Epithelial cell of proximal tubule (primary cell): ENCODE measurements at regions not wholly inside any gene's neighbourhood (a gene's known extent, or its start where the extent isn't known, plus 50 kb on each side); places are given as distances from the start of the nearest gene placed in this dataset.
"Not testable (repeated sequence)": the region's sequence is repeated elsewhere in the genome, so short reads cannot be mapped to it uniquely, and the experiment has no call there.

Experiments used
- DNase-seq: peaks from one replicate; pipeline ENCODE4 v3.0.0-alpha.2; 2011; ENCODE audit warnings: low read depth
- H3K4me3 ChIP-seq: 2 replicates; pipeline ENCODE4 v1.5.1; 2011; ENCODE audit warnings: low read depth, mild to moderate bottlenecking, low read length
- CTCF ChIP-seq: conservative IDR thresholded peaks from 2 replicates; pipeline ENCODE4 v1.5.1; 2012; ENCODE audit warnings: low read depth, mild to moderate bottlenecking, low read length

DNA sequence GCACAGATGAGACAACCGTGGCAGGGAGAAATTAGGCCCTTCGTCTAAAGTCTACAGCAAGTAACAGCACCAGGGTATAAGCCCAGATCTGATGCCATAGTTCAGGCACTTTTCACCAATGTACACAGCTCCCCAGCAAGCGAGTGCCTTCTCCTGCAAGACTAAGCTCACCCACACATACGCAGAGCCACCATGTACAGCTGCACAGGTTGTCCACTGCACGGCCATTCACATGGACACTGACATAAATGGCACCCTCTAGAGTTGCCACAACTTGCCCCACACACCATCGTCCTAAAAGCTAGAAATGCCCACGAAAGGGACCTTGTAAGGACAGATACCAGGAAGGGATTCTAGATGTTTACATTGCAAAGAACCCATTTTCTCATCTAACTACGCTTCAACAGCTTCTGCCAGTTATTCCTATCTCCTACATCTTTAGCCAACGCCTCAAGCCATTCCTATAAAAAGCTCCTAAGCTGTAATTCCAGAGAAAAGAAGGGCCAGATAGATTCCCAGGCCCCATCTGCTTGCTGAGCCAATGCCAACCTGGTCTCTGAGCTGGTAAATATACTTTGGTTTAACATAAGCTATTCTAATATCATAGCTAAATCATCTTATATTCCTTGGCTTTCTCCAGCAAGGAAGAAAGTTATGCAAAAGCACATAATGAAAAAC is 174.0 kb upstream of the KAZN start:
- H3K4me3 ChIP-seq: no peak overlapping the region
- TF ChIP-seq CTCF: no peak
- DNase-seq: no peak

GRCh38 chr1:14426854-14427253 is 171.6 kb upstream of the KAZN start:
- no peak for DNase-seq
- TF ChIP-seq CTCF: no peak
- no peak overlapping the region for H3K4me3 ChIP-seq

DNA sequence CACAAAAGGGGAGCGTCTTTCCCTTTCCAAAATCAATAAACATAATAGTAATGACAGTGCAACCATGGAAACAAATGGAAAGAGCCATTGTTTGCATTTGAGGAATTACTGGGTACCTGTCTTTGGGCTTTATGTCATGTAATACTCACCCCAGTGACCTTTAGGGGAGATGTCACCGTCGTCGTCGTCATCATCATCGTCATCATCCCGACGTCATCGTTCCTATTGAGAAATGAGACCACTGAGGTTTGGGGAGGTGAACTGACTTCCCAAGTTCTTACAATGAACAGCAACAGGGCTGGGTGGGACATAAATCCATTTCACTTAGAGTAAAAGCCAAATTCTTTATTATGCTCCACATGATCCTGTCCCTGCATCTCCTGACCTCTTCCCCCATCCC is 168.9 kb upstream of the KAZN start:
- DNase-seq: no peak
- TF ChIP-seq CTCF: no peak
- H3K4me3 ChIP-seq: no peak overlapping the region

- H3K4me3 ChIP-seq, DNase-seq: not testable (repeated sequence)
These were observed 165.8 kb upstream of the KAZN start for GRCh38 chr1:14432728-14433127.

DNA sequence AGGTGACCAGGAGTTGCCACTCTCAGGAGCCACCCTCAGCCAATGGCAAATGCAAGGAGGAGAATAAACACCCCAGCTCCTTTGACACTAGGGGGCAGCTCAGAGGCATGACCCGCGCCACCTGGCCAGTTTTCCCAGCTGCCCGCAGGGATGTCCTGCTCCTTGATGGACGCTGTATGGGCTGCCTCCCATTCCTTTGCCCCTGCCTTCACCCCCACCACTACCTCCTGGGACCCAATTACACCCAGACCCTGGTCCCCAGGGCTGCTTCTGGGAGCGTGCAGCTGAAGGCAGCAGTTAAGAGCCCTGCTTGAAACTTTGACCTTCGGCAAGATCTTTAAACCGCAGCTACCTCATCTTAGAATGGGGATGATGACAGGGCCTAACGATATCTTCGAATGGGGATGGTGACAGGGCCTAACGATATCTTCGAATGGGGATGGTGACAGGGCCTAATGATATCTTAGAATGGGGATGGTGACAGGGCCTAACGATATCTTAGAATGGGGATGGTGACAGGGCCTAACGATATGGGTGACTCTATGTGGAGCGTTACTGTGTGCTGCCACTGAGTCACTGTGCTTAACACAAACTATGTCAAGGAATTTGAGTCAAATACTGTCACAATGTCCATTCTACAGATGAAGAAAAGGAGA is 163.0 kb upstream of the KAZN start:
- DNase-seq: no peak
- TF ChIP-seq CTCF: peak; percentile 38

GRCh38 chr1:14437417-14437918 is 161.0 kb upstream of the KAZN start:
- no peak for TF ChIP-seq CTCF
- H3K4me3 ChIP-seq: no peak overlapping the region
- no peak for DNase-seq

More for the DNA sequence above, 163.0 kb upstream of the KAZN start:
- no peak overlapping the region for H3K4me3 ChIP-seq

DNA sequence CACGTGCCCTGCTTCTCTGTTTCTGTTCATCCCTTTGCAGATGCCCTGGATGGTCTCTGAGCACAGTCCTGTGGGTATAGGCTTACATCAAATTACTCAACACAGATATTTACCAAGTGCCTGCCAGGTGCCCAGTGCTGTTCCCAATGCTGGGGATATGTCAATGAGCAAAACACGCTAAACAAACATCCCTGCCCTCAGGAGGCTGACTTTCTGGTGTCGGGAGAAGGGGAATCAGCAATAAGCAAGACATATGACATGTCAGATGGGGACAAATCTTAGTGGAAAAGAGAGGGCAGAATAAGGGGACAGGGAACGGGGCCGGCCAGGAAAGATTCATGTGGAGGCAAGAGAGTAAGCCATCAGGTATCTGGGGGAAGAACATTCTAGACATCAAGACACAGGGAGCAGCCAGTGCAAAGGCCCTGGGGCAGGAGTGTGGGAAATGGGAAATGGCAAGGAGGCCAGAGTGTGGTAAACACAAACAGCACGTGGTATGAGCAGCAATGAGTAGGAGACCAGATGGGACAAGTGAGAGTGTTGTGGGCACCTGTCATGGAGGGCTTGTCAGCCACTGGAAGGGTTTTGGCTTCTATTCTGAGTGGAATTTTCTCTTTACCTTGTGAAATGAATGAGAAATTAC is 160.2 kb upstream of the KAZN start:
- H3K4me3 ChIP-seq: no peak overlapping the region
- no peak for DNase-seq
- no peak for TF ChIP-seq CTCF
